Type B pancreatic cell (in vitro differentiated cells): ENCODE measurements at regions not wholly inside any gene's neighbourhood (a gene's known extent, or its start where the extent isn't known, plus 50 kb on each side); places are given as distances from the start of the nearest gene placed in this dataset.

Source experiments
- DNase-seq: peaks from one replicate; pipeline ENCODE4 v3.0.0; 2021; ENCODE audit warnings: mixed read lengths; ENCODE audit not compliant: unreplicated experiment; ENCODE audit errors: extremely low spot score
- H3K27ac Mint-ChIP-seq: 2 replicates; pipeline ENCODE4 v1.8.0; 2021; ENCODE audit warnings: mild to moderate bottlenecking, mixed read lengths
- H3K27me3 Mint-ChIP-seq: 2 replicates; pipeline ENCODE4 v1.8.0; 2021; ENCODE audit warnings: mixed read lengths
- H3K36me3 Mint-ChIP-seq: 2 replicates; pipeline ENCODE4 v1.8.0; 2021; ENCODE audit warnings: mixed read lengths
- H3K4me1 Mint-ChIP-seq: one replicate; pipeline ENCODE4 v1.8.0; 2021; ENCODE audit warnings: mixed read lengths; ENCODE audit not compliant: unreplicated experiment
- H3K4me3 Mint-ChIP-seq: 2 replicates; pipeline ENCODE4 v1.8.0; 2021; ENCODE audit warnings: mild to moderate bottlenecking, mixed read lengths
- H3K9me3 Mint-ChIP-seq: 2 replicates; pipeline ENCODE4 v1.8.0; 2021; ENCODE audit warnings: mixed read lengths
- CTCF ChIP-seq: fragments of 200-600 bp; sonication (generic); conservative IDR thresholded peaks from 2 replicates; pipeline ENCODE4 v1.5.0; 2021; ENCODE audit warnings: antibody characterized with exemption, mild to moderate bottlenecking

DNA sequence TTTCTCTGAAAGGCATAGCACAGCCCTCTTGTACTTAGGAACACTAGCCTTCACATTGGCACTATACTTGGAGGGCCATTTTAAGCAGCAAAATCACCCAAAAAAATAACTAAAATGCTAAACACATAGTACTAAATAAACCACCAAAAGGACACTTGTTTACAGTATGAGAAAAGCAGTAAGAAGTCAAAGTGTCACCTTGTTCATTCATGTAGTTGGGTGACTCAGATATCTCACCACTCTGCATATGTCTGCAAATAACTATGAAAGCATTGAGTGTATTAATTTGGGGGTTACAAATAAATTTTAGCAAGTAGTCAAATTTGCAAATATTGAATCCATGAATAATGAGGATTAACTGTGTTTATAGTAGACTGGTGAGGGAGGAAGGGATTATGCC, 107.6 kb downstream of the ELAPOR2 start:
- no peaks in the 10 kb centered on the region for H3K9me3 Mint-ChIP-seq

GRCh38 chr7:86950944-86951343, 108.5 kb downstream of the ELAPOR2 start:
- Mint-ChIP-seq H3K9me3 (no peaks in the 10 kb centered on the region), H3K27ac (no peak overlapping the region), H3K4me3 (no peak overlapping the region), H3K36me3 (no peaks in the 10 kb centered on the region), H3K4me1 (peaks cover 5% of the 10 kb centered on the region), H3K27me3 (no peaks in the 10 kb centered on the region)
- no peak for TF ChIP-seq CTCF
- DNase-seq, result no peak

More for the DNA sequence above, 107.6 kb downstream of the ELAPOR2 start:
- H3K27me3 Mint-ChIP-seq, result no peaks in the 10 kb centered on the region
- DNase-seq, result no peak
- no peak overlapping the region for H3K4me3 Mint-ChIP-seq
- no peak for TF ChIP-seq CTCF
- H3K36me3 Mint-ChIP-seq, result no peaks in the 10 kb centered on the region
- H3K27ac Mint-ChIP-seq, result no peak overlapping the region
- peaks cover 12% of the 10 kb centered on the region for H3K4me1 Mint-ChIP-seq

DNA sequence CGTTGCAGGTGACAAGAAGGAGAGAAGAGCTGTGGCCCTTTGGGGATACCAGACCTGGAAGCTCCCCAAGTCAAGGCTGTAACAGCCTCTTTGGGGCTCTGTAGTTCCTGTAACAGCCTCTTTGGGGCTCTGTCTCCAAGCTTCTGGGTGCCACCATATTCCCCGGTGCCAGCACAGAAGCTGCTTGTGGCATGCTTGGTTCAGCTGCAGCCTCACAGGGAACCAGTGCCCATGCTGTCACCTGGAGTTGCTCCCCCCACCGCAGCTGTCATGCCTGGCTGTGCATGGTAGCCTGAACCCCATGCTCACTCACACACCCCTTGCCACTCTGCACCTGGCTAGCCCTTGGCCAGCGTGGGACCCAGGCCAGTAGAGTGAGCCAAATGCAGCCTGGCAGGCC, 109.1 kb downstream of the ELAPOR2 start:
- Mint-ChIP-seq H3K36me3 (no peaks in the 10 kb centered on the region), H3K4me3 (no peak overlapping the region), H3K9me3 (no peaks in the 10 kb centered on the region), H3K27ac (no peak overlapping the region), H3K27me3 (no peaks in the 10 kb centered on the region), H3K4me1 (peaks cover 5% of the 10 kb centered on the region)
- no peak for TF ChIP-seq CTCF
- no peak for DNase-seq

GRCh38 chr7:86949779-86950260, 109.6 kb downstream of the ELAPOR2 start:
- Mint-ChIP-seq H3K27me3 (no peaks in the 10 kb centered on the region), H3K36me3 (no peaks in the 10 kb centered on the region), H3K4me3 (no peak overlapping the region), H3K9me3 (no peaks in the 10 kb centered on the region), H3K27ac (no peak overlapping the region), H3K4me1 (peaks cover 5% of the 10 kb centered on the region)
- DNase-seq, result no peak
- TF ChIP-seq CTCF, result no peak

DNA sequence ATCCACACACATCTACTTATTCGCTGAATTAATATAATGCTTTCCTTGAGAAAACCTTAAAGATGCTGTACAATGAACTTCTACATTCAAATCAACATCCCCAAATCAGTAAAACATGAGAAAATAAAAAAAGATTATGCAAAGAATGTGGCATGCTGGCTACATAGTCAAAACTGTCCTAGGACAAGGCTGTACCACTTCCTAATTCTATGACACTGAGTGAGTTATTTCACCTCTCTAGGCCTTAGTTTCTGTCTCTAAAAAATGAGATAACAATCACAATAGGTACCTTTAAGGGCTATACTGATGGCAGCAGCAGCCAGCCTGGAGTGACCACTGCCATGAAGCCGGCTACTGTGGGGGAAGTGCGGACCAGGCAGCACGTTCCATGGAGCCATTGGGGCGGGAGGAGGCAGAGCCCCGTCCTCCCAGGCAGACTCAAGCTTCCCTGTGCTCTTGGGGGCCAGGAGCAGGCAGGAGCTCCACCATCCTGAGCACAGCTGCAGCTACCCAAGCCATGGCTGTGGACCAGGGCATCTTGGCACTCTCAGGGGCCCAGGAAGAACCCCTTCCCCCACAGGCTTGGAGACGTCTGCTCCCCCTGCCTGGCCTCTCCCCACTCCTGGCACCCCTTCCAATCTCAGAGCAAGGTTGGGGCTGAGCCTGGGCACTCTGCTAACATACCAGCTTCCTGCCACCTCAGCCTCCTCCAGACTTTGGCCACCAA, 110.2 kb downstream of the ELAPOR2 start:
- DNase-seq, result no peak
- H3K4me1 Mint-ChIP-seq, result peaks cover 5% of the 10 kb centered on the region
- H3K36me3 Mint-ChIP-seq, result no peaks in the 10 kb centered on the region

More for the DNA sequence above, 110.2 kb downstream of the ELAPOR2 start:
- Mint-ChIP-seq H3K27ac (no peak overlapping the region), H3K27me3 (no peaks in the 10 kb centered on the region), H3K4me3 (no peak overlapping the region), H3K9me3 (no peaks in the 10 kb centered on the region)
- no peak for TF ChIP-seq CTCF
